HepG2 (cell line): ENCODE measurements at regions not wholly inside any gene's neighbourhood (a gene's known extent, or its start where the extent isn't known, plus 50 kb on each side); places are given as distances from the start of the nearest gene placed in this dataset. TPM values are rescaled to one million over a fixed set of nuclear protein-coding genes. Genes with fewer than 3 reads are reported as not detected.

ENCODE experiments used
- ATAC-seq: fragments of 200-7000 bp; cut with Tn5 transposase; 3 replicates; pipeline ENCODE4 v1.9.1; 2020; ENCODE audit warnings: mild to moderate bottlenecking, moderate library complexity
- BruUV-seq: library from RNA; stranded (reverse); fragments of 400-500 nt; replicated peaks from 2 replicates; lab custom pipeline; 2021; lab: Mats Ljungman, UMichigan
- CTCF ChIA-PET: fragments of 300-600 bp; formaldehyde crosslinking; extraction: SDS; loops from one replicate; lab custom pipeline; 2021; ENCODE audit warnings: low total read pairs, inconsistent platforms, low intra/inter-chr PET ratio; lab: Yijun Ruan, JAX
- POLR2A ChIA-PET: fragments of 350-600 bp; sonication (Branson Sonifier 250); formaldehyde crosslinking; loops from one replicate; lab custom pipeline; 2020; ENCODE audit warnings: antibody characterized with exemption, inconsistent platforms; lab: Yijun Ruan, JAX
- DNase-seq: peaks from one replicate; pipeline ENCODE4 v3.0.0-alpha.2; 2015; ENCODE audit warnings: low spot score
- FAIRE-seq: peaks from 3 replicates; lab custom pipeline; 2011; peaks lifted over from hg19 to GRCh38; lab: Jason Lieb, UNC
- H2AFZ ChIP-seq: one replicate; pipeline ENCODE4 v1.6.1; 2011; ENCODE audit warnings: low read length, inconsistent platforms
- H3K27ac ChIP-seq: fragments of 300-600 bp; 3 replicates; pipeline ENCODE4 v1.8.0; 2011; ENCODE audit warnings: mixed run types, mild to moderate bottlenecking, mixed read lengths, low read length, inconsistent platforms; ENCODE audit not compliant: insufficient read depth; ENCODE audit errors: extremely low read length
- H3K27me3 ChIP-seq, 2 experiments: fragments of 200-600 bp in 1 of 2; 2 replicates in 1 of 2; 3 replicates in 1 of 2; pipeline versions ENCODE4 v1.6.0 to v1.8.0; 2011; ENCODE audit warnings: low read length in 2 of 2, mild to moderate bottlenecking in 2 of 2, moderate library complexity in 2 of 2, inconsistent platforms in 1 of 2; ENCODE audit not compliant: insufficient read depth in 2 of 2, control insufficient read depth in 1 of 2
- H3K36me3 ChIP-seq, 2 experiments: fragments of 200-600 bp in 1 of 2; replicated peaks in 1 of 2; 2 replicates in 1 of 2; 3 replicates in 1 of 2; pipeline versions ENCODE4 v1.5.1 to v1.8.0; 2011; ENCODE audit warnings: low read length in 2 of 2, inconsistent platforms in 1 of 2; ENCODE audit not compliant: insufficient read depth in 2 of 2, control insufficient read depth in 1 of 2
- H3K4me1 ChIP-seq: 2 replicates; pipeline ENCODE4 v1.5.1; 2012; ENCODE audit warnings: low read length, inconsistent platforms; ENCODE audit not compliant: insufficient read depth
- H3K4me2 ChIP-seq: 2 replicates; pipeline ENCODE4 v1.6.0; 2011; ENCODE audit warnings: low read depth, low read length, inconsistent platforms
- H3K4me3 ChIP-seq, 3 experiments: fragments of 200-600 bp in 1 of 3; sonication (generic), shearing (Covaris generic) in 1 of 3; replicated peaks in 1 of 3; 2 replicates each; pipeline ENCODE4 v1.5.1; 2011 to 2016; ENCODE audit warnings: low read length in 3 of 3, inconsistent platforms in 2 of 3, low read depth in 2 of 3, mild to moderate bottlenecking in 2 of 3, control low read depth in 1 of 3, mixed read lengths in 1 of 3; ENCODE audit not compliant: insufficient read depth in 1 of 3
- H3K79me2 ChIP-seq: one replicate; pipeline ENCODE4 v1.6.1; 2011; ENCODE audit warnings: low read length, inconsistent platforms; ENCODE audit not compliant: insufficient read depth
- H3K9ac ChIP-seq: 2 replicates; pipeline ENCODE4 v1.6.0; 2011; ENCODE audit warnings: mild to moderate bottlenecking, low read depth, low read length, inconsistent platforms; ENCODE audit not compliant: insufficient read depth
- H3K9me3 ChIP-seq: 2 replicates; pipeline ENCODE4 v1.5.1; 2012; ENCODE audit warnings: mild to moderate bottlenecking, low read length
- H4K20me1 ChIP-seq: 2 replicates; pipeline ENCODE4 v1.6.0; 2011; ENCODE audit warnings: inconsistent platforms, mild to moderate bottlenecking, low read length, moderate library complexity; ENCODE audit not compliant: insufficient read depth
- MAFF ChIP-seq: IDR thresholded peaks from 2 replicates; pipeline ENCODE4 v1.6.1; 2011; ENCODE audit warnings: low read depth, low read length, improper control_type of control experiment
- MAFK ChIP-seq, 2 experiments: IDR thresholded peaks in 1 of 2; conservative IDR thresholded peaks in 1 of 2; 2 replicates each; pipeline ENCODE4 v1.6.1; 2011; ENCODE audit warnings: improper control_type of control experiment in 2 of 2, low read length in 2 of 2
- ZNF136 ChIP-seq: sonication (generic); formaldehyde crosslinking; IDR thresholded peaks from 2 replicates; pipeline ENCODE4 v1.8.1; 2022; ENCODE audit warnings: low read depth, mild to moderate bottlenecking, moderate library complexity, missing genetic modification reagents
- whole genome bisulfite sequencing: methylation state at CpG from one replicate; pipeline ENCODE4 v1.1.6; 2017; ENCODE audit warnings: low lambda C conversion rate; 5-methylcytosine and 5-hydroxymethylcytosine counted together
- in situ Hi-C: cut with HindIII; loops from 2 replicates; pipeline ENCODE4 v1.10.0; 2017; ENCODE audit warnings: low pct_unique_long_range_greater_than_20kb; ENCODE audit not compliant: extremely low pct_ligation_motif_present
- intact Hi-C: fragments of 100-400 bp; cut with micrococcal nuclease; formaldehyde crosslinking; loops from one replicate; pipeline ENCODE4 v1.10.0; 2022; ENCODE audit not compliant: unreplicated experiment
- microRNA counts: library from miRNA; unstranded; fragments of <30 nt; microRNA quantifications from one replicate; lab custom pipeline; 2015
- microRNA-seq: library from miRNA; unstranded; fragments of <30 nt; microRNA quantifications from one replicate; pipeline ENCODE4, GENCODE V29; 2020
- small RNA-seq, 3 experiments: library from RNA; depleted of rRNA; stranded (forward); fragments of <200 nt; gene quantifications; one replicate each; pipeline ENCODE3, GENCODE V24; 2012; ENCODE audit warnings: low read depth in 2 of 3, low replicate concordance in 1 of 3; ENCODE audit not compliant: insufficient read length in 3 of 3, insufficient read depth in 2 of 3

GRCh38 chr1:94591823-94592570 is 50.4 kb upstream of the F3 start:
- 45% methylated on average over 7 of the region's 7 CpGs for WGBS
- no peak for DNase-seq
- in situ Hi-C loops = no loop called here
- H3K27ac ChIP-seq = no peak overlapping the region
- no TSS peak for BruUV-seq
- H3K79me2 ChIP-seq = no peaks in the 10 kb centered on the region
- intact Hi-C loops = no loop called here
- no peak for FAIRE-seq
- H4K20me1 ChIP-seq = no peaks in the 10 kb centered on the region
- peaks cover 20% of the 10 kb centered on the region for H3K4me1 ChIP-seq
- peak; percentile 58; the same call in 1 of the 2 replicates for TF ChIP-seq MAFF
- TF ChIP-seq ZNF136 (CRISPR knock-in tag) = no peak
- peak in 1 of 2 experiments; percentile 68; a peak in 3 of 4 replicates for TF ChIP-seq MAFK (conservative IDR thresholded peaks at IDR 0.05 in 1 of 2, IDR thresholded peaks at IDR 0.05 in 1 of 2; ENCODE audit: low read length in 2 of 2)
- TF ChIP-seq, all 625 proteins: peak for 2
- Histone ChIP-seq H3K36me3 (no peaks in the 10 kb centered on the region), H3K27me3 (peaks cover 0 to 17% of the 10 kb centered on the region in 2 experiments; a peak in 2 of 5 replicates), H2AFZ (no peak overlapping the region), H3K4me2 (no peak overlapping the region), H3K9me3 (no peaks in the 10 kb centered on the region), H3K9ac (no peak overlapping the region), H3K4me3 (no peak overlapping the region)
- ChIA-PET CTCF (no interaction called here), POLR2A (interaction anchor here (1.1 kb wide), 1 partner anchor 9 kb away, joined by 3 read pairs; no protein-coding TSS in a partner anchor)
- no peak for ATAC-seq

MicroRNAs encoded in the stretch of these regions (microRNA counts, 767-probe panel; counts per million panel counts)
- microRNA hsa-miR-378g (lab: Ali Mortazavi, UCI) = not detected

Small RNAs in the stretch of these regions (microRNA-seq; reads per million reads assigned to microRNA genes)
- not detected for gene MIR378G

Small RNAs in the stretch of these regions (small RNA-seq; reads per million reads assigned to genes)
- gene MIR378G = 0 reads per million in 3 experiments
